HG02943 (cell line): ENCODE measurements at regions not wholly inside any gene's neighbourhood (a gene's known extent, or its start where the extent isn't known, plus 50 kb on each side); places are given as distances from the start of the nearest gene placed in this dataset.
"Not testable (repeated sequence)": the region's sequence is repeated elsewhere in the genome, so short reads cannot be mapped to it uniquely, and the experiment has no call there.

ENCODE experiments used
- ATAC-seq: cut with Tn5 transposase; IDR thresholded peaks from one replicate; pipeline ENCODE4 v1.9.1; 2021; ENCODE audit warnings: mild to moderate bottlenecking, low read depth, moderate library complexity; ENCODE audit not compliant: unreplicated experiment

DNA sequence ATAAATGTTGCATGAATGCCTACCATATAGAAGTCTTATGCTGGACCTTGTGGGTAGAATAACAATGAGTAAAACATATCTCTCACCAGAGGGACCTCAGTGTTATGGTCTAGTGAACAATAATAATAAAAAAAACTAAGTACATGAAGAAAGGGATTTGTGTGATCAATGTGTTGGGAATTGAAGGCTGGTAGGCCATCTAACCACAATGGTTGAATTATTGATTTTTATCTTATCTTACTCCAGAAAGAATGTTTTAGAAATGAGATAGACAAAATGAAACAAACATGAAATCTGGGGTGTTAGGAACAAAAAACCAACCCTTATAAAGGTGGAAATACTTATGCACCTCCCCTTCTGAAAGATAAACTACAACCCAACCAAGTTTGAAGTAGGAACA lies 243.9 kb upstream of the LRIG3 start:
- no peak for ATAC-seq

DNA sequence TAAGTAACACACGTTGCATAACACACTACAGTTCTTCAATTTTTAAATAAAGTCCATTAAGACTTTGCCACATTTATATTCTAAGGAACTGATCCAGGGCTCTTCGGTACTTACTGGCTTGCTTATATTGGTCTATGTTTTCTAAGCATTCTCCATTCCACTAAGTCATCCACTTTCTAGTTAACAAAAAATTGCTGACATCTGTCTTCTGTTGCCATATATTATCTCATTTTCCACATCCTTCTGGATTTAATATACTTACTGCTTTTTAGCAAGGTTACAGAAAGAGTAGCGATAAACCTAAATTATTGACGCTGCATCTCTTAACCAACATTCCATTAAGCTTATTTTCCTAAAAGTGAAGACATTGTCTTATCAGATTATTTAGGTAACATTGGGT lies 238.4 kb upstream of the LRIG3 start:
- ATAC-seq = no peak

GRCh38 chr12:59158066-59158465 lies 237.8 kb upstream of the LRIG3 start:
- ATAC-seq = no peak

- ATAC-seq = no peak
Measured at GRCh38 chr12:59155448-59155847, 235.1 kb upstream of the LRIG3 start.

DNA sequence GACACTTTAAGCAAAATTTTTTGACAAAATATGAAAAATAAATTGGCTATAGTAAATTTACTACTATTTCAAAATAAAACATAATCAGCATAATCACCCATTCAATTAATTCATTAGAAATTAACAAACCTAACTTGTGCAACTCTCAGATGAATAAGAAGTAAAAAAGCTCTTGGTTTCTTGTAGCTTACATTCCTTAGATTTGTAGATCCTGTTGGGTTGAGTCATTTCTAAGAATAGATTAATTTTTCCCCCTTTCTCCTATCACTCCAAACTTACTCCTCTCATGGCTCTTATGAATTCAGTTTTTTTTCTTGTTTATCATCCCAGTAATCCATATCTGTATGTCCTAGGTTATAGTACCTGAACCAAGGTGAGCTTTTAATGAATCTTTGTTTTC lies 230.9 kb upstream of the LRIG3 start:
- ATAC-seq = no peak

DNA sequence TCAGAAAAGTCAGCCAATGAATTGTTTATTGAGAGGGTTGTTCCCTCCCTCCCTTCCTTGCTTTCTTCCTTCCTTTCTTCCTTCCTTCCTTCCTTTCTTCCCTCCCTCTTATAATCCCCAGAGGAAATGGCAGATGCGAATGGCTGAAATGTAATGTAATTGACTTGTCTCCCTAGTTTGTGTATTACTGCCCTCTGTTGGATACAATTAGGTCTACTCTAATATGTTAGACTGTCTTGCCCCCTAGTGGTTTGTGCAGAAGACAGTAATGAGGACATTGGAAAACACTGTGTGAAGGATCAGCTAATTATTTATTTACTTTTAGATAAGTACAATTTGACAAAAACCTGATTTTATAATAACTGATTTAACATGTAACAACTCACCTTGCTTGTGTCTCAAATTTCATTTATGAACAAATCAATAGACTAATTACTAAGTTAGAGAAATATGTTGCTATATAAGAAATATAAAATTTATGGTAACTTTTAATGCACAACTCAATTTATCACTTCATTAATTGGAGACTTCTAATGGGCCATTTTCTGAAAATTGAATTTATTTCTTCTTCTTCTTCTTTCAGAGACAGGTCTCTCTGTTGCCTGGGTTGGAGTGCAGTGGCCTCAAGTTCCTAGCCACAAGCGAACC lies 229.8 kb upstream of the LRIG3 start:
- peak; percentile 100 for ATAC-seq

DNA sequence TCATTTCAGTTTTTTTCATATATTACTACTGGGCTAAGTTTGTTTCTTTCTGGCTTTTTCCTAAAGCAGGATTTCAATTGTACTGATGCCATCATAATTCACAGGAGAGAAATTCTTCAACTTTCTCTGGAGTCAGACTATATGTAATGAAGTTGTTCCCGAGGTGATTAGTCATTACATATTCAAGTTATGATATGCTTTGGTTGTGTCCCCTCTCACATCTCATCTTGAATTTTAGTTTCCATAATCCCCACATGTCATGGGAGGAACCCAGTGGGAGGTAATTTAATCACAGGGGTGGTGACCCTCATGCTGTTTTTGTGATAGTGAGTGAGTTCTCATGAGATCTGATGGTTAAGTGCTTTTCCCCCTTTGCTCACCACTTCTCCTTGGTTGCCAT lies 227.5 kb upstream of the LRIG3 start:
- no peak for ATAC-seq

GRCh38 chr12:59142183-59142790 lies 222.0 kb upstream of the LRIG3 start:
- ATAC-seq = no peak

DNA sequence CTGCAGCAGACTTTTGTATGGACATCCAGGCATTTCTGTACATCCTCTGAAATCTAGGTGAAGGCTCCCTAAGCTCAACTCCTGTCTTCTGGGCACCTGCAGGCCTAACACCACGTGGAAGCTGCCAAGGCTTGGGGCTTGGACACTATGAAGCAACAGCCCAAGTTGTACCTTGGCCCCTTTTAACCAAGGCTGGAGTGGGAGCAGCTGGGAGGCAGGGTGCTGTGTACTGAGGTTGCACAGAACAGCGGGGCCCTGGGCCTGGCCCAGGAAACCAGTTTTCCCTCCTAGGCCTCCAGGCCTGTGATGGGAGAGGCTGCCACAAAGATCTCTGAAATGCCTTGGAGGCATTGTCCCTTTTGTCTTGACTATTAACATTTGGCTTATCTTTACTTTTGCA lies 214.4 kb upstream of the LRIG3 start:
- no peak for ATAC-seq

DNA sequence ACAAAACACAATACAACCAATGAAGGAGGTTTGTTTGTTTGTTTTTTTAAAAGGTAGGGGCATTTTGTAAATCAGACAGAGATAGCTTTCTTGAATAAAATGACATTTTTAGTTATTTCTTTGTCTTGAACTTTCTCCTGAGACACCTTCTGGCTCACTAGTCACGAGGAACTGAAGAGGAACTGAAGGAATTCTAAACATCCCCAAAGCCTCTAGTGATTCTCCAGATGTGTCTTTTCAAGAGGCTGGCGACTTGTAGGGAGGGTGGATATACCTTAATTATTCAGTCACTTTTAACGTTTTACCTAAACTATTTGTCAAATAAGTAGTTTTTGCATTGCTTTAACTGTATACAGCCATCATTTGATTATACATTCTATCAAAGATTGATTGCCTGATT lies 211.2 kb upstream of the LRIG3 start:
- ATAC-seq = no peak

DNA sequence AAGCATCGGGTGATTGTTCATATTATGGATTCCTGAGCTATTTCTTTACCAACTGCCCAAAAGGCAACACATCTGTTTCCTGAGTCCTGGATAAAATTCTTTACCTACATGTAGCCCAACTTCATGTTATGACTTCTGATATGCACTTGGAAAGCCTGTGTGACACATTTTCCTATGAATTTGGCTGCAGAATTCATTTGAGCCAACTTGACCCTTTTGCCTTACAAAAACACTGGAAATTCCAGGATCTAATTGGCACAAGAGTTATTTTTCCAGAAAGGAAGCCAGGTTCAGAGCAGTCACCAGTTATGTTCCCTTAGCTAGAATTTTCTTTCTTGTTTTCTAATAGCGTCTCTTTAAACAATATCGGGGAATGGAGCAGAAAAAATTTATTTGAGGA lies 202.5 kb upstream of the LRIG3 start:
- no peak for ATAC-seq

DNA sequence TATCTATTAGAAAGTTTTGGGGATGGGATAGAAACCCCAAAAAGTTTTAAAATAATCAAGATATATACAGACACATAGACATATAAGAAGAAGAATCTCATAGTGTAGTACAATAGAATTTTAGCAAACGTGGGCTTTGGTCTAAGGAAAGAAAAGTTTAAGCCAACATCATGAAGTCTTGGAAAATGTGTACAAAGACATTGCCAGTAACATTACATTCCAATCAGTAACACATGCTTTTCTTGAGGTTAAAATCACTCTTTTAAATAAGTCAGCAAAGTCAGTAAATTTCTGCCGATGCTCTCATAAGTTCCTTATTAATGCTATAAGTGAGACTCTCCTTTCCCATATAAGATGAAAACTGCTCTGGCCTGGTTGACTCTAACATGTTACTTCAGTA lies 201.1 kb upstream of the LRIG3 start:
- no peak for ATAC-seq

- ATAC-seq = no peak
Measured at GRCh38 chr12:59119676-59120075, 199.4 kb upstream of the LRIG3 start.

DNA sequence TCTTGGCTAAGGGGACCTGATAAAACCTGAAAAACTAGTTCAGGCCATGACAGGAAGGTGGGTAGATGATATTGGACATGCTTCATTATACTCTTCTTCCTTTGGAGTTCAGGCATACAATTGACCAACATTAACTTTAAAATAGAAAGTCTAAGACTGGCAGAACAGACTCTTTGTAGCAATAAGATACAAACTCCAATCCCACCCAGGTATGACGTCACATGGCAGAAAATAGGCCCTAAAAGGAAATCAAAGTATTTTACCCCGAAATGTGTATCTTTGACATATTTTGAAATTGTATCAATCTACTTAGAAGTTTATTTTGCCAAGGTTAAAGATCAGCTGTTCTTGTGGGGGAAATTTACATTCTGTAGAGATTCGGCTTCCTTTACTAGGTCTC lies 198.1 kb upstream of the LRIG3 start:
- no peak for ATAC-seq

DNA sequence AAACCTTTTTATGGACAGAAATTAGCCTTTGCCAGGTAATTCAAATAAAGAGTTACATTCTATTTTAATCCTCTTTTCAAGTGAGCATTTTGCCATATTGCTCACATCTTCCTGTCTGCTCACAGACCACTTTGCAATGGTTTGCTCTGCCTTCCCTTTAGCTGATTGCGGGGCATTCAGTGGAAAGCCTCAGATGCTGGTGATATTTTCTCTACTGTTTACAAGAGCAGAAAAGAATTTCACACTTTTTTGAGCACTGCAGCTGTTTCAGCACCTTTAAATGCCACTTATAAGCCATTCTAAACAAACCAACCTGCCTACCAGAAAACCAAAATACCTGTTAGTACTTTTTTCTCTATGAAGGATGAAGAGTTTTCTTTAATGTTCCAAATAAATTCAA lies 195.7 kb upstream of the LRIG3 start:
- ATAC-seq = no peak

- no peak for ATAC-seq
Measured at GRCh38 chr12:59115526-59115925, 195.2 kb upstream of the LRIG3 start.

DNA sequence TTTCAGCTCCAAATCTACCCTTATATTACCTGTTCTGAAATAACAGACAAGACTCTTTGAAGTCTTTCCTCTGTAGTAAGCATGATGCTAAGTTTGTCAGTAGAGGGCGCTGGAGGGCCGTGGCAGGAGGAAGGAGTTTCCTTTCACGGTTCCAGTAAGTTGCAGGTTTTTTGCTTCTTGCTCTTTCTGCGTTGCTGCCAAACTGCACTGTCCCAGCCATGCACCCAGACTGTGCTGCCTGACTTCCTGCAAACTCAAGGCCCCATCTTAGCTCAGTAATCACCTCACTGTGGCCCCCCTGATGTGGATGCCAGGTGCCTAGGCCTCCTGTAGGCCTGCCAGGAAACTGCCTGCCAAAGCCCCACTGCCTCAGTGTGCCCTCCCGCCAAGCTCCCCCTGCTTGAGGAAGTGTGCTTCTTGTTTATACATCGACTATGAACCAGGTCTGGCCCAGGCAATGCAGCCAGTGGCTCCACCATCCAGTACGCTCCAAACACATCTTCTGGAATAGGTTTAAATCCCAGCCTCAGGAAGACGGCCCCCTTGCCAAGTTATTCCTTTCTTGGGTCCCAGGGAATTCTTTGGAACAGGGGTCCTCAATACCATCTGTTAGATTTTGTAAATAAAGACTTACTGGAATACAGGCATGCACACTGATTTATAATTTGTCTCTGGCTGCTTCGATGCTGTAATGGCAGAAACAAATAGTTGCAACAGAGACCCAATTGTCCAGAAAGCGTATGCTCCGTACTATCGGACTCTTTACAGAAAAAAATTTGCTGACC lies 193.7 kb upstream of the LRIG3 start:
- peak; percentile 82 for ATAC-seq

GRCh38 chr12:59111851-59112250 lies 191.5 kb upstream of the LRIG3 start:
- no peak for ATAC-seq

GRCh38 chr12:59108516-59108915 lies 188.2 kb upstream of the LRIG3 start:
- ATAC-seq = not testable (repeated sequence)

- ATAC-seq = no peak
Measured at GRCh38 chr12:59100585-59100984, 180.3 kb upstream of the LRIG3 start.

DNA sequence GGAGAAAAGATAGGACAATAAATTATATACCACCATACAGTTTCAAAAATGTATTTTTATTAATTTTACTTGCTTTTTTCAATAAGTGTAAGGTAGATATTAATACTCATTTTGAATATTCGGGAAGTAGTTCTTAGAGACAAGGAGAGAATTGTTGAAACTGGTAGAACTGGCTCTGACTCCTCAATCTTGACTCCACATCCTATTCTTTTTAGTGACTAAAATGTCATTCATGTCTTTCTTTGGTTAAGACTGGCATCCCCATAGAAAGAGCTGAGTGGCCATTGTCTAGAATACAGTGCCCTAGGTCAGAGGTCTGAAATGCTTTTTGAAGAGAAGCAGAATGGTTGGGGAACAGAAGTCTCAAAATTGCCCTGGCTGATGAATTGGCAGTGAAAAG lies 177.6 kb upstream of the LRIG3 start:
- no peak for ATAC-seq

DNA sequence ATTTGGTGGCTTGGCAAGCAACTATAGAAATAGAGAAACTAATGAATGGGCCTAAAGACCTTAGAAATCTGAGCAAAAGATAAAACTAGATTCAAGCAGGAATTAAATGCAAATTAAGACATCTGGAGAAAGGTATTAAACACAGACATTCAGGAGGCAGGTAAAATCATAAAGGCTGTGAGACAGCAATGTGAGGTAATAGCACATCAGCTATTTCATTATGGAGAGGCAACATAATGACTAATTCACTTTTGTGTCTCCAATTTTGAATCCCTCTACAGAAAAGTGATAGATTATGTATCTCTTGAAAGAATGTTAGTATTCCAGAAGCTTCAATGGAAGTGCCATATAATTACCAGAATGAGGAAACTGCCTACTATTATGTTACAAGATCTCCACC lies 175.9 kb upstream of the LRIG3 start:
- ATAC-seq = no peak
